ENCODE measurements at regions not wholly inside any gene's neighbourhood (a gene's known extent, or its start where the extent isn't known, plus 50 kb on each side); places are given as distances from the start of the nearest gene placed in this dataset.

DNA sequence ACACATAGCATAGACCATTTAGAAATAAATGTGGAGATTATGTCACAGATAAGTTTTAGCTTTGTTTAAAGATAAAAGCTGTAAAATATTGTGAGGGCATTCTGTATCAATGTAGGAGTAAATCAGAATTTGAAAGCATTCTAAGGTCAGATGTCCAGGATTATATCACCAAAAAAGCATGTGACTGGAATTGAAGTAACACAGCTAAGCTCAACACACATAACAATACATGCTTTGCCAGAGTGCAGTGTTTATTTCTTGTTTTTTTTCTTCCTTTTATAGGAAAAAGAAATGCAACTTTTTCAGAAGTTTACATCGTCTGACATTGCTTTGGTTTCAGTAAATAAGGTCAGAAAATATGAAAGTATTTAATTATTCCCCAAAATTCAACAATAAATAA lies 183.4 kb downstream of the HTR7 start:
- H3K27me3 ChIP-seq: no peaks in the 10 kb centered on the region
- no peaks in the 10 kb centered on the region for H3K36me3 ChIP-seq
- no peak overlapping the region for H3K4me3 ChIP-seq
- intact Hi-C loops (cut with DNase I; ENCODE audit: low total_unique reads): no loop called here
- no peaks in the 10 kb centered on the region for H3K4me1 ChIP-seq
- TF ChIP-seq CTCF (IDR thresholded peaks at IDR 0.05): no peak
- TF ChIP-seq POLR2A (IDR thresholded peaks at IDR 0.05): no peak
- no peak overlapping the region for H3K27ac ChIP-seq
- DNase-seq: no peak
- no peaks in the 10 kb centered on the region for H3K9me3 ChIP-seq

GRCh38 chr10:90674928-90675327 lies 182.9 kb downstream of the HTR7 start:
- Histone ChIP-seq H3K27ac (no peak overlapping the region), H3K4me3 (no peak overlapping the region), H3K9me3 (no peaks in the 10 kb centered on the region), H3K4me1 (no peaks in the 10 kb centered on the region), H3K36me3 (no peaks in the 10 kb centered on the region), H3K27me3 (no peaks in the 10 kb centered on the region)
- intact Hi-C loops (cut with DNase I; ENCODE audit: low total_unique reads): no loop called here
- DNase-seq: no peak
- TF ChIP-seq POLR2A (IDR thresholded peaks at IDR 0.05) (no peak), CTCF (IDR thresholded peaks at IDR 0.05) (no peak)

GRCh38 chr10:90675621-90676020 lies 182.2 kb downstream of the HTR7 start:
- Histone ChIP-seq H3K4me1 (no peaks in the 10 kb centered on the region), H3K27ac (no peak overlapping the region)
- intact Hi-C loops (cut with DNase I; ENCODE audit: low total_unique reads): no loop called here

More at GRCh38 chr10:90675621-90676020, 182.2 kb downstream of the HTR7 start:
- H3K4me3 ChIP-seq: no peak overlapping the region
- DNase-seq: no peak
- TF ChIP-seq POLR2A (IDR thresholded peaks at IDR 0.05): no peak
- no peak for TF ChIP-seq CTCF (IDR thresholded peaks at IDR 0.05)
- H3K9me3 ChIP-seq: no peaks in the 10 kb centered on the region
- no peaks in the 10 kb centered on the region for H3K27me3 ChIP-seq
- no peaks in the 10 kb centered on the region for H3K36me3 ChIP-seq
